GM12878 (cell line): ENCODE measurements at regions not wholly inside any gene's neighbourhood (a gene's known extent, or its start where the extent isn't known, plus 50 kb on each side); places are given as distances from the start of the nearest gene placed in this dataset.

ENCODE experiments used
- CTCF ChIP-seq, 3 experiments: IDR thresholded peaks in 2 of 3; conservative IDR thresholded peaks in 1 of 3; 2 replicates each; pipeline ENCODE4 v1.5.1; 2011; ENCODE audit warnings: low read depth in 3 of 3, low read length in 3 of 3, mild to moderate bottlenecking in 3 of 3, control low read depth in 2 of 3, moderate library complexity in 2 of 3, inconsistent platforms in 1 of 3, mixed read lengths in 1 of 3; ENCODE audit not compliant: control insufficient read depth in 2 of 3, insufficient read depth in 1 of 3; ENCODE audit errors: extremely low read depth in 1 of 3
- EP300 ChIP-seq, 2 experiments: fragments of 150-350 bp in 1 of 2; IDR thresholded peaks; 2 replicates each; pipeline ENCODE4 v1.6.1; 2011 to 2012; ENCODE audit warnings: low read depth in 2 of 2, low read length in 2 of 2, borderline replicate concordance in 1 of 2, improper control_type of control experiment in 1 of 2, inconsistent platforms in 1 of 2; ENCODE audit not compliant: control insufficient read depth in 1 of 2
- EZH2 ChIP-seq: IDR thresholded peaks from 2 replicates; pipeline ENCODE4 v1.6.1; 2012; ENCODE audit warnings: low read depth, mild to moderate bottlenecking, control low read depth, inconsistent platforms, low read length, borderline replicate concordance; ENCODE audit not compliant: control insufficient read depth
- POLR2A ChIP-seq: IDR thresholded peaks from 2 replicates; pipeline ENCODE4 v1.6.1; 2011; ENCODE audit warnings: low read depth, mild to moderate bottlenecking, low read length
- POLR2AphosphoS5 ChIP-seq: IDR thresholded peaks from 2 replicates; pipeline ENCODE4 v1.6.1; 2011; ENCODE audit warnings: mild to moderate bottlenecking, low read length, inconsistent platforms
- ZBTB4 ChIP-seq: fragments of 450-650 bp; formaldehyde crosslinking; IDR thresholded peaks from 2 replicates; pipeline ENCODE4 v1.4.0; 2022; ENCODE audit warnings: mild to moderate bottlenecking, moderate library complexity

- TF ChIP-seq CTCF (IDR thresholded peaks at IDR 0.05 in 2 of 3, conservative IDR thresholded peaks at IDR 0.05 in 1 of 3; ENCODE audit: control insufficient read depth in 2 of 3, extremely low read depth in 1 of 3, insufficient read depth in 1 of 3, low read depth in 3 of 3, low read length in 3 of 3) (no peak), POLR2A (no peak), EZH2 (no peak), EP300 (IDR thresholded peaks at IDR 0.05; ENCODE audit: borderline replicate concordance in 1 of 2, control insufficient read depth in 1 of 2, low read depth in 2 of 2, low read length in 2 of 2) (peak in 1 of 2 experiments; percentile 67; a peak in 2 of 4 replicates), POLR2AphosphoS5 (no peak), ZBTB4 (CRISPR knock-in tag) (no peak)
Observed at GRCh38 chr6:6840831-6841291, 252.3 kb downstream of the LY86 start.
